ENCODE measurements at regions not wholly inside any gene's neighbourhood (a gene's known extent, or its start where the extent isn't known, plus 50 kb on each side); places are given as distances from the start of the nearest gene placed in this dataset.

DNA sequence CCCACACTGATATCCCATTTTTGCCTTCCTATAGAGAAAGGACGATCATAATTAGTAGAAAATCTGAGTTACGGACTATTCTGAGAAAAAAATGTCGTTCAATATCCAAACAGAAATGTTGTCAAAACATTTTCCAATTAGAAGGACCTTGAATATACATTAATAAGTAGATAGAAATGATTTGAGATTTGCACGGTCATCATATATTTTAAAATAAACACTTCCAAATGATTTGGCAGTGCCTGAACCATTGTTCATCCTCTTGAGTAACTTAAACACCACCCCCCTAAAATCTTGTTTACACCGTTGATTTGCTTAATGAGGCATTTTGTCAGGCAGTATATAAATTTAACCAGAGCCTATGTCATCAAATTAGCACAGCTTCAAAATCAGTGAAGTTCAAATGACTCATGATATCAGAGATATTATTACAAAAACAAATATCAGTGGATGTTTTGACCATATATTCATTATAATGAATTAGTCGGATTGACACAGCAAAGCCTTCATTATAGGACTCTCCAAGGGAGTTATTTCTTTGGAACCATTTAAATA lies 105.0 kb downstream of the ACTL7B start:
- Histone ChIP-seq H3K27ac (no peak overlapping the region), H3K9me3 (replicated peaks in 1 of 3) (no peaks in the 10 kb centered on the region), H3K36me3 (replicated peaks in 1 of 2) (no peaks in the 10 kb centered on the region), H3K4me3 (no peak overlapping the region), H3K4me1 (replicated peaks in 1 of 2) (no peaks in the 10 kb centered on the region), H3K27me3 (no peaks in the 10 kb centered on the region)
- 69 to 74% (median 72%) methylated on average over 6 of the region's 6 CpGs for WGBS, 4 donors
- TF ChIP-seq POLR2A (IDR thresholded peaks at IDR 0.05): no peak
- TF ChIP-seq, protein P1, sequence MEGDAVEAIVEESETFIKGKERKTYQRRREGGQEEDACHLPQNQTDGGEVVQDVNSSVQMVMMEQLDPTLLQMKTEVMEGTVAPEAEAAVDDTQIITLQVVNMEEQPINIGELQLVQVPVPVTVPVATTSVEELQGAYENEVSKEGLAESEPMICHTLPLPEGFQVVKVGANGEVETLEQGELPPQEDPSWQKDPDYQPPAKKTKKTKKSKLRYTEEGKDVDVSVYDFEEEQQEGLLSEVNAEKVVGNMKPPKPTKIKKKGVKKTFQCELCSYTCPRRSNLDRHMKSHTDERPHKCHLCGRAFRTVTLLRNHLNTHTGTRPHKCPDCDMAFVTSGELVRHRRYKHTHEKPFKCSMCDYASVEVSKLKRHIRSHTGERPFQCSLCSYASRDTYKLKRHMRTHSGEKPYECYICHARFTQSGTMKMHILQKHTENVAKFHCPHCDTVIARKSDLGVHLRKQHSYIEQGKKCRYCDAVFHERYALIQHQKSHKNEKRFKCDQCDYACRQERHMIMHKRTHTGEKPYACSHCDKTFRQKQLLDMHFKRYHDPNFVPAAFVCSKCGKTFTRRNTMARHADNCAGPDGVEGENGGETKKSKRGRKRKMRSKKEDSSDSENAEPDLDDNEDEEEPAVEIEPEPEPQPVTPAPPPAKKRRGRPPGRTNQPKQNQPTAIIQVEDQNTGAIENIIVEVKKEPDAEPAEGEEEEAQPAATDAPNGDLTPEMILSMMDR (IDR thresholded peaks at IDR 0.05): no peak
- no peak for DNase-seq
- intact Hi-C loops (cut with DNase I): no loop called here

DNA sequence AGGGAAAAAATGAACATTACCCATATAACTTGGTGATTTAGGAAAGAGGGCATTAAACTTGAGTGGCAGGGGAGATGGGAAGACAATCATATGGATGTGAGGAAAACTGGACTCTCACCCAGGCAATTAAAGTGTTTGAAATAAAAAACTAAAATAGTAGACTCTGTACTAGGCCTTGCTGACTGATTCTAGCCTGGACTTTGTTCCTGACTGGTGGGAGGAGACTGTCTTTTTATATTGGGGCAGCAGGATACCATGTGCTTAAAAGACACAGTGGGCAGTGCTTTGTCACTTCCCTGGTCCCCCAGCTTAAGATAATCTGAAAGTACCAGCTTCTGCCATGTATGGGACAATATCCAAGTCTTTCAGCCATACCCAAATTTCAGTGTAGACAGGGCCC lies 107.0 kb downstream of the ACTL7B start:
- Histone ChIP-seq H3K27me3 (no peaks in the 10 kb centered on the region), H3K4me1 (replicated peaks in 1 of 2) (no peaks in the 10 kb centered on the region), H3K9me3 (replicated peaks in 1 of 3) (no peaks in the 10 kb centered on the region), H3K36me3 (replicated peaks in 1 of 2) (no peaks in the 10 kb centered on the region), H3K4me3 (no peak overlapping the region), H3K27ac (no peak overlapping the region)
- intact Hi-C loops (cut with DNase I): no loop called here
- no peak for TF ChIP-seq POLR2A (IDR thresholded peaks at IDR 0.05)
- TF ChIP-seq, protein P1 (IDR thresholded peaks at IDR 0.05): no peak
- no peak for DNase-seq

DNA sequence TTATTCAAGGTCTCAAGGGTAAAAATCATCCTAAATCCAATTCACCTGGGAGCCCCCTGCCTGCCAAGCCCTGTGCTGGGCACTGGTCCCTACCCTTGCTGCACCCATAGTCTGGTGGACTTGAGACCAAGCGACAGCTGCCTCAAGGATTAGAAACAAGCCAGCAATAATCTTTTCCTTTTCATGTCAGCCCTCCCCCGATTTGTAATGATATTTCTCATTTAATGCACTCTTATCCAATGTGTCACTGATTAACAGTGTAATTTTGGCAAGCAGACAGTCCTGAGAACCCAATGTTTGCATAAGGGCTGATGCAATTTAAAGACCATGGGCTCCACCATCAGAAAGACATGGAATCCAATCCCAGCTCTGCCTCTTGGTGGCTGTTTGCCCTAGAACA lies 108.9 kb downstream of the ACTL7B start:
- TF ChIP-seq, protein P1 (IDR thresholded peaks at IDR 0.05): no peak
- TF ChIP-seq POLR2A (IDR thresholded peaks at IDR 0.05): no peak
- H3K27me3 ChIP-seq: no peaks in the 10 kb centered on the region
- intact Hi-C loops (cut with DNase I): no loop called here
- no peak overlapping the region for H3K4me3 ChIP-seq
- WGBS, 4 donors: 74 to 84% (median 82%) methylated on average over 2 of the region's 2 CpGs
- no peaks in the 10 kb centered on the region for H3K4me1 ChIP-seq (replicated peaks in 1 of 2)
- H3K9me3 ChIP-seq (replicated peaks in 1 of 3): no peaks in the 10 kb centered on the region
- DNase-seq: no peak
- no peaks in the 10 kb centered on the region for H3K36me3 ChIP-seq (replicated peaks in 1 of 2)
- H3K27ac ChIP-seq: no peak overlapping the region

DNA sequence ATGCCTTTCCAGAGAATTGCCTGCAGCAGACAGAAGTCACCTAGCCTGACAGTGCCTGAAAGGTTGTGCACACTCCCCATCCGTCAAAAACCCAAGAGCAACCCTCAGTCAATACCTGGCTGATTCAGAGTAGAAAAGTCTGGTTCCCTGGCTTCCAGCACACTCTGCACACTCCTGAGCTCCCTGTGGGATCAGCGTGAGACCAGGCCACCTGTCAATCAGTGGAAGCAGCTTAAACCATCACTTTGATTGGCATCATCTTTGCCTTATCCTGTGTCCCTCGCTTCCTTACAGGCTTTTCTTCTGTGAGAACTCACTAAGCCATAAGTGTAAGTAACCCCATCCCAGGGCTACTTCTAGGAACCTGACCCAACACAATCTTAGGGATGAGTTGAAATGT lies 109.8 kb downstream of the ACTL7B start:
- Histone ChIP-seq H3K27ac (no peak overlapping the region), H3K4me3 (no peak overlapping the region), H3K4me1 (replicated peaks in 1 of 2) (no peaks in the 10 kb centered on the region), H3K9me3 (replicated peaks in 1 of 3) (no peaks in the 10 kb centered on the region), H3K36me3 (replicated peaks in 1 of 2) (no peaks in the 10 kb centered on the region), H3K27me3 (no peaks in the 10 kb centered on the region)
- TF ChIP-seq, protein P1 (IDR thresholded peaks at IDR 0.05): no peak
- no peak for TF ChIP-seq POLR2A (IDR thresholded peaks at IDR 0.05)
- intact Hi-C loops (cut with DNase I): no loop called here
- no peak for DNase-seq
- 50 to 78% (median 58%) methylated on average over 2 to 3 of the region's 3 CpGs for WGBS, 4 donors

All from adrenal gland (tissue), 9 donors.